Uterus (tissue), 3 donors: ENCODE measurements at regions not wholly inside any gene's neighbourhood (a gene's known extent, or its start where the extent isn't known, plus 50 kb on each side); places are given as distances from the start of the nearest gene placed in this dataset.
A peak's percentile ranks its signal among the peaks of the same experiment; 100 is the strongest.

Source experiments
- DNase-seq, 2 donors: peaks; one replicate each; pipeline ENCODE4 v3.0.0-alpha.2; 2019 to 2020
- H3K27ac ChIP-seq, 2 donors: fragments of 200-600 bp; sonication (generic); 1 replicate in 1 of 2; 2 replicates in 1 of 2; pipeline ENCODE4 v1.5.1; 2016 to 2018
- H3K27me3 ChIP-seq, 2 donors: fragments of 200-600 bp; sonication (generic); one replicate each; pipeline ENCODE4 v1.5.1; 2018 to 2019; ENCODE audit warnings: control low read depth in 1 of 2
- H3K36me3 ChIP-seq, 2 donors: fragments of 200-600 bp; sonication (generic); one replicate each; pipeline ENCODE4 v1.5.1; 2019; ENCODE audit warnings: control low read depth in 1 of 2
- H3K4me1 ChIP-seq, 2 donors: fragments of 200-600 bp; sonication (generic); one replicate each; pipeline ENCODE4 v1.5.1; 2018 to 2019; ENCODE audit warnings: control low read depth in 1 of 2
- H3K4me3 ChIP-seq, 2 donors: fragments of 200-600 bp; sonication (generic); 1 replicate in 1 of 2; 2 replicates in 1 of 2; pipeline ENCODE4 v1.5.1; 2018 to 2019; ENCODE audit warnings: mild to moderate bottlenecking in 1 of 2
- H3K9me3 ChIP-seq, 2 donors: fragments of 200-600 bp; sonication (generic); one replicate each; pipeline ENCODE4 v1.5.1; 2019; ENCODE audit warnings: control low read depth in 1 of 2
- CTCF ChIP-seq, 4 experiments: fragments of 200-600 bp in 2 of 4; fragments of 450-650 bp in 2 of 4; sonication (generic) in 2 of 4; IDR thresholded peaks; one replicate each; pipeline ENCODE4 v1.5.1; 2016 to 2019; ENCODE audit warnings: antibody characterized with exemption in 4 of 4, mild to moderate bottlenecking in 2 of 4, moderate library complexity in 1 of 4
- POLR2A ChIP-seq, 2 donors: fragments of 450-650 bp; IDR thresholded peaks; one replicate each; pipeline ENCODE4 v1.6.1; 2016; ENCODE audit warnings: antibody characterized with exemption in 2 of 2, mild to moderate bottlenecking in 1 of 2, moderate library complexity in 1 of 2
- intact Hi-C: fragments of 100-400 bp; cut with DNase I; formaldehyde crosslinking; loops from one replicate; pipeline ENCODE4 v1.15.1; 2023; ENCODE audit warnings: low total_unique reads
- donor health status: DM: yes; HTN: yes; CAD: no.

- H3K9me3 ChIP-seq = no peaks in the 10 kb centered on the region
- DNase-seq = no peak
- intact Hi-C loops = no loop called here
- no peaks in the 10 kb centered on the region for H3K36me3 ChIP-seq
- TF ChIP-seq CTCF (IDR thresholded peaks at IDR 0.05) (no peak), POLR2A (IDR thresholded peaks at IDR 0.05) (no peak)
- no peak overlapping the region for H3K27ac ChIP-seq
- no peaks in the 10 kb centered on the region for H3K27me3 ChIP-seq
- H3K4me1 ChIP-seq = no peaks in the 10 kb centered on the region
- H3K4me3 ChIP-seq = no peak overlapping the region
Observed at GRCh38 chr2:235334179-235334578, 159.7 kb upstream of the AGAP1 start.

GRCh38 chr2:235343156-235343774 is 150.6 kb upstream of the AGAP1 start:
- intact Hi-C loops = no loop called here
- TF ChIP-seq CTCF (IDR thresholded peaks at IDR 0.05) (no peak), POLR2A (IDR thresholded peaks at IDR 0.05) (no peak)
- Histone ChIP-seq H3K9me3 (no peaks in the 10 kb centered on the region), H3K27me3 (no peaks in the 10 kb centered on the region), H3K27ac (peak overlapping the region in 1 of 2 donors; percentile 21), H3K36me3 (no peaks in the 10 kb centered on the region), H3K4me3 (no peak overlapping the region), H3K4me1 (no peaks in the 10 kb centered on the region)
- no peak for DNase-seq

GRCh38 chr2:235343869-235344268 is 150.0 kb upstream of the AGAP1 start:
- H3K27ac ChIP-seq = peak overlapping the region in 1 of 2 donors; percentile 21
- DNase-seq = no peak
- TF ChIP-seq CTCF (IDR thresholded peaks at IDR 0.05) (no peak), POLR2A (IDR thresholded peaks at IDR 0.05) (no peak)
- H3K36me3 ChIP-seq = no peaks in the 10 kb centered on the region
- no peaks in the 10 kb centered on the region for H3K27me3 ChIP-seq
- no peaks in the 10 kb centered on the region for H3K4me1 ChIP-seq
- no peak overlapping the region for H3K4me3 ChIP-seq
- intact Hi-C loops = no loop called here
- no peaks in the 10 kb centered on the region for H3K9me3 ChIP-seq

- Histone ChIP-seq H3K4me1 (no peaks in the 10 kb centered on the region), H3K36me3 (no peaks in the 10 kb centered on the region), H3K9me3 (no peaks in the 10 kb centered on the region), H3K4me3 (no peak overlapping the region), H3K27me3 (no peaks in the 10 kb centered on the region), H3K27ac (no peak overlapping the region)
- TF ChIP-seq CTCF (IDR thresholded peaks at IDR 0.05) (no peak), POLR2A (IDR thresholded peaks at IDR 0.05) (no peak)
- intact Hi-C loops = no loop called here
- DNase-seq = no peak
Observed at GRCh38 chr2:235345745-235346144, 148.1 kb upstream of the AGAP1 start.

- Histone ChIP-seq H3K9me3 (no peaks in the 10 kb centered on the region), H3K27ac (no peak overlapping the region), H3K4me3 (no peak overlapping the region), H3K27me3 (no peaks in the 10 kb centered on the region), H3K4me1 (no peaks in the 10 kb centered on the region), H3K36me3 (no peaks in the 10 kb centered on the region)
- TF ChIP-seq POLR2A (IDR thresholded peaks at IDR 0.05) (no peak), CTCF (IDR thresholded peaks at IDR 0.05) (no peak)
- DNase-seq = no peak
- intact Hi-C loops = no loop called here
Observed at GRCh38 chr2:235347691-235348090, 146.2 kb upstream of the AGAP1 start.
